ENCODE measurements at regions not wholly inside any gene's neighbourhood (a gene's known extent, or its start where the extent isn't known, plus 50 kb on each side); places are given as distances from the start of the nearest gene placed in this dataset.

GRCh38 chr6:30806581-30807183 lies 62.3 kb upstream of the IER3 start:
- DNase-seq: no peak

GRCh38 chr6:30804333-30804732 lies 60.0 kb upstream of the IER3 start:
- DNase-seq: no peak

DNA sequence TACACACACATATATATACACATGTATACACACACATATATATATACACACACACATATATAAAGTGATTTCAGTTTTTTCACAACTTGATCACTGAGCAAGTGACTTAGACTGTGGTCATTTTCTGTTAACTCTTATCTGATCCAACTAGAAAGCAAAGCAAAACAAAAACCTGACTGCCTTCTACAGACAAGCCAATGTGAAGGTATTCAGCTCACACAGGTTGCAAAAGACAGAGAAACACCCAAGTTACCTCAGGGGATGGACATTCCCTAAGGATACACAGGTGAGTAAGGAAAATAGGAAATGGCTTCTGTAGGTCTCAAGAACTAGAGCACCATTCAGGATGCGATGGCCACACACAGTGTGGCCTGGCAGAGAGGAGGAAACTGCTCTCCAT lies 58.4 kb upstream of the IER3 start:
- DNase-seq: no peak

- DNase-seq: no peak
These were observed 57.6 kb upstream of the IER3 start for GRCh38 chr6:30801950-30802349.

DNA sequence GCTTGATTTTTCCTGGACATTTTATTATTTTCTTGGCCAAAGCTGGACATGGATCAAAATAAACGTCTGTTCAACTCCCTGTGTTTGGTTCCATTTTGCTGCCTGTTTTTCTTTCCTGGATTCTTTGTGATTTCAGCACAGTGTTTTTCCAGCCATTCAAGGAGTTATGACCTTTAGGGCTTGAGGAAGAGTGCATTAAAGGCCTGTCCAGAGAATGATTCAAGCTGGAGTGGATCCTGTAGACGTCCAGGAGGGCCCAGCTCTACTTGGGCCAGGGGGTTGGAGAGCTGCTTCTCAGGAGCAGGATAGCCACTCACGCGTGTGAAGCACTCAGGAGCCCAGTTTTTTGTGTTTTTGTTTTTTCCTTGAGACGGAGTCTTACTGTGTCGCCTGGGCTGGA lies 56.5 kb upstream of the IER3 start:
- DNase-seq: no peak

- DNase-seq: no peak
These were observed 54.9 kb upstream of the IER3 start for GRCh38 chr6:30799210-30799609.

- DNase-seq: no peak
These were observed 54.1 kb upstream of the IER3 start for GRCh38 chr6:30798494-30798893.

DNA sequence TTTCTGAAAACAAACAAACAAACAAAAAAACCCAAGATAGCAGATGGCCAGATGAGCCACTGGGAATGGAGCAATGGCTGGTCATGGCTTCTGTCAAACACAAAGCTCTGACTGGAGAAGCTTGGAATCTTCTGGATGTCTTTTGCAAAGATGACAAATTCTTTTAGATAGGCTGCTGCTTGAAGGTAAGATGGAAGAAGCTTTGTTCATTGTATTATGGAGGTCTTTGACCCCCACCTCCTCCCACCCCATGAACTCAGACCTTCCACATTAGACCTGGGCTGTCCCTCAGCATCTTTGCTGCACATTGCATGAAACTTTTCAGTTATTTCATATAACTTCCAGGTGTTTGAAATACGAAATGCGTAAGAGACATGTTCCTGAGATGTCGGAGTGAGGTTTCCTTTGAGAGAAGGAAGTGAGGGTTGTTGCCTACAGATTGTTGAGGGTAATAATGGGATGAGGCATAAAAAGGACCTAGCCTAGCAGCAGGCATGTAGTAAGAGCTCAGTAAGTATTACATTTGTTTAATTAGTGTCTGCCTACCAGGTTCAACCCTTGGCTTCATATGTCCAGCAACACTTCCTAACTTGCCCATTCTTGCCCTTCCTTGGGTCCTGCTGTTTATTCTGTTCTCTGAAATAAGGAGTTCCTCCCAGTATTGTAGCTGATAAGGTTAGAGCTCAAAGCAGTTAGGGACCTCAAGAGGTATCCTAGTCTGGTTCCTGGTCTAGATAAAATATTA lies 51.4 kb upstream of the IER3 start:
- no peak for DNase-seq
